Trophoblast cell (in vitro differentiated cells and primary cell): ENCODE measurements at regions not wholly inside any gene's neighbourhood (a gene's known extent, or its start where the extent isn't known, plus 50 kb on each side); places are given as distances from the start of the nearest gene placed in this dataset.
A peak's percentile ranks its signal among the peaks of the same experiment; 100 is the strongest.

Experiments used
- DNase-seq, 2 donors: peaks; one replicate each; pipeline ENCODE4 v3.0.0-alpha.2; 2016
- H2AFZ ChIP-seq: 2 replicates; pipeline ENCODE4 v1.6.1; 2013; ENCODE audit warnings: low read length, moderate library complexity, mild to moderate bottlenecking; ENCODE audit not compliant: insufficient read depth, poor library complexity
- H2AK5ac ChIP-seq: 2 replicates; pipeline ENCODE4 v1.6.1; 2013; ENCODE audit warnings: mild to moderate bottlenecking, low read length
- H2BK120ac ChIP-seq: 2 replicates; pipeline ENCODE4 v1.6.1; 2013; ENCODE audit warnings: low read length, mild to moderate bottlenecking, moderate library complexity; ENCODE audit not compliant: insufficient read depth, poor library complexity
- H2BK12ac ChIP-seq: 2 replicates; pipeline ENCODE4 v1.6.1; 2013; ENCODE audit warnings: mild to moderate bottlenecking, low read length, moderate library complexity
- H2BK5ac ChIP-seq: 2 replicates; pipeline ENCODE4 v1.6.1; 2013; ENCODE audit warnings: low read length, low read depth, moderate library complexity, mild to moderate bottlenecking; ENCODE audit not compliant: poor library complexity
- H3K14ac ChIP-seq: 2 replicates; pipeline ENCODE4 v1.6.1; 2013; ENCODE audit warnings: mild to moderate bottlenecking, low read length
- H3K18ac ChIP-seq: 2 replicates; pipeline ENCODE4 v1.6.1; 2013; ENCODE audit warnings: mild to moderate bottlenecking, low read length
- H3K23ac ChIP-seq: 2 replicates; pipeline ENCODE4 v1.6.1; 2013; ENCODE audit warnings: low read length
- H3K27ac ChIP-seq: 2 replicates; pipeline ENCODE4 v1.5.1; 2013; ENCODE audit warnings: low read depth, mild to moderate bottlenecking, inconsistent platforms, low read length, moderate library complexity
- H3K27me3 ChIP-seq: 2 replicates; pipeline ENCODE4 v1.6.1; 2013; ENCODE audit warnings: inconsistent platforms, mild to moderate bottlenecking, low read length, moderate library complexity; ENCODE audit not compliant: insufficient read depth
- H3K36me3 ChIP-seq, 2 experiments: 1 replicate in 1 of 2; 2 replicates in 1 of 2; pipeline ENCODE4 v1.6.1; 2013; ENCODE audit warnings: low read length in 2 of 2, mild to moderate bottlenecking in 2 of 2, moderate library complexity in 1 of 2; ENCODE audit not compliant: insufficient read depth in 2 of 2, control insufficient read depth in 1 of 2
- H3K4ac ChIP-seq: 2 replicates; pipeline ENCODE4 v1.6.1; 2013; ENCODE audit warnings: low read depth, mild to moderate bottlenecking, low read length, moderate library complexity
- H3K4me1 ChIP-seq, 2 experiments: 1 replicate in 1 of 2; 2 replicates in 1 of 2; pipeline ENCODE4 v1.6.1; 2013; ENCODE audit warnings: low read length in 2 of 2, mild to moderate bottlenecking in 2 of 2, moderate library complexity in 1 of 2; ENCODE audit not compliant: insufficient read depth in 2 of 2, control insufficient read depth in 1 of 2
- H3K4me2 ChIP-seq: 2 replicates; pipeline ENCODE4 v1.6.1; 2013; ENCODE audit warnings: inconsistent platforms, mild to moderate bottlenecking, low read length, moderate library complexity
- H3K4me3 ChIP-seq: 2 replicates; pipeline ENCODE4 v1.5.1; 2013; ENCODE audit warnings: mild to moderate bottlenecking, low read depth, low read length, inconsistent platforms
- H3K79me1 ChIP-seq: one replicate; pipeline ENCODE4 v1.6.1; 2013; ENCODE audit warnings: low read length
- H3K79me2 ChIP-seq: 2 replicates; pipeline ENCODE4 v1.6.1; 2013; ENCODE audit warnings: low read length, mild to moderate bottlenecking; ENCODE audit not compliant: control insufficient read depth, insufficient read depth, poor library complexity
- H3K9ac ChIP-seq: 2 replicates; pipeline ENCODE4 v1.6.1; 2013; ENCODE audit warnings: mild to moderate bottlenecking, low read length
- H3K9me3 ChIP-seq: 2 replicates; pipeline ENCODE4 v1.6.1; 2013; ENCODE audit warnings: low read depth, mild to moderate bottlenecking, control low read depth, inconsistent platforms, low read length; ENCODE audit not compliant: insufficient read depth
- H4K12ac ChIP-seq: 2 replicates; pipeline ENCODE4 v1.6.1; 2013; ENCODE audit warnings: low read depth, mild to moderate bottlenecking, low read length, moderate library complexity
- H4K8ac ChIP-seq: 2 replicates; pipeline ENCODE4 v1.6.1; 2013; ENCODE audit warnings: low read depth, mild to moderate bottlenecking, low read length, moderate library complexity
- H4K91ac ChIP-seq: one replicate; pipeline ENCODE4 v1.6.1; 2013; ENCODE audit warnings: low read depth, mild to moderate bottlenecking, low read length, moderate library complexity
- WGBS: extraction: QIAGEN DNeasy Blood & Tissue Kit; methylation state at CpG from one replicate; pipeline ENCODE4 v1.1.7; 2013; ENCODE audit warnings: missing lambda C conversion rate; ENCODE audit not compliant: insufficient read length, insufficient coverage; ENCODE audit errors: extremely low coverage; 5-methylcytosine and 5-hydroxymethylcytosine counted together

DNA sequence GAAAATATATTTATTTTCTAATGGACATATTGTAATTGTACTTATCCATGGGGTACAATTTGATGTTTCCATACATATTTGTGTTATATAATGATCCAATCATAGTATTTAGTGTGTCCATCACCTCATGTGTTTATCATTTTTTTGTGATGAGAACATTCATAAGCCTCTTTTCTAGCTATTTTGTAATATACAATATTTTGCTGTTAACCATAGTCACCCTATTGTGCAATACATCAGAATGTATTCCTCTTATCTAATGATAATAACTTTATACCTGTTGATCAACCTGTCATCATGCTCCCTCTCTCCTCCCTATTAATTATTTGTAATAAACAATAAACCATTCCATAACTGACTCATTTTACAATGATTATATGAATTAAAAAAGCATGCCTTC lies 93.2 kb downstream of the ISL1 start:
- Histone ChIP-seq H3K27ac (no peak overlapping the region), H3K23ac (no peak overlapping the region), H3K18ac (no peak overlapping the region), H2AFZ (no peak overlapping the region), H3K4ac (no peak overlapping the region), H3K9ac (no peak overlapping the region), H3K27me3 (no peaks in the 10 kb centered on the region), H2BK120ac (no peak overlapping the region), H2BK12ac (no peak overlapping the region), H3K9me3 (no peaks in the 10 kb centered on the region), H4K91ac (no peak overlapping the region), H4K8ac (no peak overlapping the region), H2AK5ac (no peak overlapping the region), H4K12ac (no peak overlapping the region), H3K79me1 (peaks cover 2% of the 10 kb centered on the region), H3K4me3 (no peak overlapping the region), H2BK5ac (no peak overlapping the region), H3K36me3 (no peaks in the 10 kb centered on the region), H3K4me1 (peaks cover 0 to 4% of the 10 kb centered on the region in 2 experiments), H3K4me2 (no peak overlapping the region), H3K79me2 (no peaks in the 10 kb centered on the region), H3K14ac (no peak overlapping the region)
- DNase-seq, result peak in 1 of 2 donors; percentile 0

DNA sequence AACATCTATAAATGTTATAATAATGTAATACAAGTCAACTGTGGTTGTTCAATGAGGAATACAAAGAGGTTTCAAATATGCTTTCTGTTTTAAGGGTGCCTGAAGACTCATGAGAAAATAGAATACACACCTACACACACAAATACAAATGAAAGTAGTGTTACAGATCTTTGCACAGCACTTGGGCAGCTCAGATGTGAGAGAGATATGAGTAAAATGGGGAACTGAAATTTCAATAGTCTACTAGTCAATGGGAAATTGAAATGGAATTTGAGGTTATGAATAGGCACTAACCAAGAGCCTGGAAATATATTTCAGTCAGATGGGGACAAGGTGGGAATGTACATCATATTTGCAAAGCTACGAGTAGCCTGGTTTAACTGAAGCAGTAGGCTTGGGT lies 96.6 kb downstream of the ISL1 start:
- Histone ChIP-seq H2BK120ac (no peak overlapping the region), H3K36me3 (no peaks in the 10 kb centered on the region), H4K8ac (no peak overlapping the region), H3K9ac (no peak overlapping the region), H3K14ac (no peak overlapping the region), H3K4me2 (no peak overlapping the region), H3K9me3 (no peaks in the 10 kb centered on the region), H3K4ac (no peak overlapping the region), H3K79me2 (no peaks in the 10 kb centered on the region), H2BK5ac (no peak overlapping the region), H2AFZ (no peak overlapping the region), H3K4me3 (no peak overlapping the region), H3K79me1 (peaks cover 10% of the 10 kb centered on the region), H4K91ac (peak overlapping the region; percentile 2), H3K4me1 (peaks cover 3 to 11% of the 10 kb centered on the region in 2 experiments), H3K27me3 (no peaks in the 10 kb centered on the region), H3K23ac (no peak overlapping the region), H3K18ac (no peak overlapping the region), H3K27ac (no peak overlapping the region), H2AK5ac (no peak overlapping the region), H2BK12ac (peak overlapping the region; percentile 87), H4K12ac (no peak overlapping the region)
- no CpG with 5 or more reads among the region's 1 CpG for WGBS
- no peak for DNase-seq

DNA sequence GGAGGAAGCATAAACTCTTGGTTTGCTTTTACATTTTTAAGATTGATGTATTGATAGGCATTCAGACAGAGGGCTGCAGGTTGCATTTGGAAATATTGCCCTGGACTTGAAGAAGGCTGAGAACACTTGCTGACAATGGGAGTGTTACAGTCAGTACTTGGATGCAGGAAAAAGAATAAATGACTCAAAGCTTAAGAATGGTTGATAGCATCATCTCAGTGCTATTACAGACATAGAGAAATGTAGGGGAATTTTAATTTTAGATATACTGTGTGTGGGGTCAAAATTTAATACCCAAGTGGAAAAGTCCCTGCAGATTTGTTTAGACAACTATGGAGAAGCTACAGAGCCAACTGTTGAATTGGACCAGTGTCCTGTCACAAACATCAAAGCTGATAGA lies 101.1 kb downstream of the ISL1 start:
- H2AFZ ChIP-seq, result no peak overlapping the region
- no peak overlapping the region for H2BK5ac ChIP-seq
- H3K36me3 ChIP-seq, result no peaks in the 10 kb centered on the region
- H2BK120ac ChIP-seq, result peak overlapping the region; percentile 72
- H4K8ac ChIP-seq, result no peak overlapping the region
- H3K4me2 ChIP-seq, result no peak overlapping the region
- no peak overlapping the region for H3K23ac ChIP-seq
- no peak overlapping the region for H4K12ac ChIP-seq
- H3K4me1 ChIP-seq, result peaks cover 3 to 6% of the 10 kb centered on the region in 2 experiments
- H3K27me3 ChIP-seq, result no peaks in the 10 kb centered on the region
- H3K9ac ChIP-seq, result no peak overlapping the region
- no peak overlapping the region for H2AK5ac ChIP-seq
- H3K27ac ChIP-seq, result peak overlapping the region; percentile 10
- no peaks in the 10 kb centered on the region for H3K79me2 ChIP-seq
- no peak overlapping the region for H3K4me3 ChIP-seq
- no peak overlapping the region for H4K91ac ChIP-seq
- DNase-seq, result no peak
- peaks cover 10% of the 10 kb centered on the region for H3K79me1 ChIP-seq
- no peak overlapping the region for H3K4ac ChIP-seq
- H2BK12ac ChIP-seq, result no peak overlapping the region
- no peak overlapping the region for H3K14ac ChIP-seq
- H3K9me3 ChIP-seq, result no peaks in the 10 kb centered on the region
- no peak overlapping the region for H3K18ac ChIP-seq

DNA sequence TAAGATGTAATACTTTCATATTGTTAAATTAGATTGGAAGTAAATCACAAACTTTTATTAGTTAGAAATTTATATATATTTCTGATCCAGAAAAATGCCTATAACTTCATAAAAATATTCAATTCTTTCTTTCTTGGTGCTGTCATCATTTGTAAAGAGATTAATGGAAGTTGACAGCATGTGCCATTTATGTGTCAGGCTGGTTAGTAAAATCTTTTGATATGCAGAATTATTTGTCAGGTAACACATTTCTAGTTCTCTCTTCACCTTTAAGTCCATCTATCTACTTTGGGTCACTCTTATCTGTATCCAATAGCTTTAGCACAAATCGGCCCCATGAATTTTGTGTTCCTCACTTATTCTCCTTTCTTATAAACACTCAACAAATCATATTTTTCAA lies 102.9 kb downstream of the ISL1 start:
- DNase-seq, result no peak
- H3K36me3 ChIP-seq, result no peaks in the 10 kb centered on the region
- no peak overlapping the region for H2BK12ac ChIP-seq
- H3K27me3 ChIP-seq, result no peaks in the 10 kb centered on the region
- H3K79me1 ChIP-seq, result peaks cover 10% of the 10 kb centered on the region
- H3K4me2 ChIP-seq, result no peak overlapping the region
- no peak overlapping the region for H3K27ac ChIP-seq
- no CpG with 5 or more reads among the region's 1 CpG for WGBS
- H3K4me3 ChIP-seq, result no peak overlapping the region
- H2AFZ ChIP-seq, result no peak overlapping the region
- no peak overlapping the region for H3K4ac ChIP-seq
- H3K14ac ChIP-seq, result no peak overlapping the region
- H3K4me1 ChIP-seq, result peaks cover 3 to 6% of the 10 kb centered on the region in 2 experiments
- no peak overlapping the region for H4K12ac ChIP-seq
- no peak overlapping the region for H4K8ac ChIP-seq
- H3K9me3 ChIP-seq, result no peaks in the 10 kb centered on the region
- no peak overlapping the region for H3K23ac ChIP-seq
- H3K18ac ChIP-seq, result no peak overlapping the region
- no peaks in the 10 kb centered on the region for H3K79me2 ChIP-seq
- no peak overlapping the region for H3K9ac ChIP-seq
- no peak overlapping the region for H4K91ac ChIP-seq
- no peak overlapping the region for H2BK120ac ChIP-seq
- no peak overlapping the region for H2AK5ac ChIP-seq
- no peak overlapping the region for H2BK5ac ChIP-seq
